GM19351 (cell line): ENCODE measurements at regions not wholly inside any gene's neighbourhood (a gene's known extent, or its start where the extent isn't known, plus 50 kb on each side); places are given as distances from the start of the nearest gene placed in this dataset.

Source experiments
- ATAC-seq: cut with Tn5 transposase; IDR thresholded peaks from one replicate; pipeline ENCODE4 v1.9.1; 2021; ENCODE audit warnings: mild to moderate bottlenecking, moderate library complexity; ENCODE audit not compliant: unreplicated experiment

DNA sequence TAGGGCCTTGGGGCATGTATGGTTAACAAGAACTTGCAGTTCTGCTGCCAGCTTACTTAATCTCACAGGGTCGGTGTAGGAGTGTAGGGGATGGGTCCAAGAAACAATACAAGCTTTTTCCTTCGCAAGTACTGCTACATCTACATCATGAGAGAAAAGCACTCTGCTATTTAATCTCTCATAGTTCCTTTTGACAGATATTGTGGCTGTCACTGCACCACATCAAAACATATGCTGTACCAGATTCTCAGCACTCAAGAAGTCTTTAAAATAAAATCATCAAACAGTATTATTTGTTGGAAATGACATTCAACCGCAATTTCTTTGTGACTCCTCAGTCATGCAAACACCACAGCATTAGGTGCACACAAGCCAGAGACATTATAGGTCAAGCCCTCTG lies 215.5 kb upstream of the BMP4 start:
- no peak for ATAC-seq

DNA sequence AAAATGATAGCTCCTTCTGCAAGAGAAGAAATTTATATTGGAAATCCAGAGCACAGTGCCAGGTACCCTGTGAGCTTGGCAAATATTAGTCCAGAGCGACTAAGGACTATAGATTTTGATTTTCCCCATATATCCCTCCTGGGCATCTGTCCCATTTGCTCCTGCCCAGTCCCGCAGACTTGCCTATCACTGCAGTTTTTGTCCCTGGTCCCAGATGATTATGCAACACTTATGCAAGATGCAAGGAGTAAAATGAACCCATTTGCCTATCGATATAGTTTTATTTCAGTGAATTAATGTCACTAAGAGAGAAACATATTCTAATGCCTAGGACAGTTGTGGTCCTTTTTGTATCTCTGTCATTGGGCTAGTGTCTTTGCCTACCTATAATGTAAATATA lies 215.9 kb upstream of the BMP4 start:
- no peak for ATAC-seq

DNA sequence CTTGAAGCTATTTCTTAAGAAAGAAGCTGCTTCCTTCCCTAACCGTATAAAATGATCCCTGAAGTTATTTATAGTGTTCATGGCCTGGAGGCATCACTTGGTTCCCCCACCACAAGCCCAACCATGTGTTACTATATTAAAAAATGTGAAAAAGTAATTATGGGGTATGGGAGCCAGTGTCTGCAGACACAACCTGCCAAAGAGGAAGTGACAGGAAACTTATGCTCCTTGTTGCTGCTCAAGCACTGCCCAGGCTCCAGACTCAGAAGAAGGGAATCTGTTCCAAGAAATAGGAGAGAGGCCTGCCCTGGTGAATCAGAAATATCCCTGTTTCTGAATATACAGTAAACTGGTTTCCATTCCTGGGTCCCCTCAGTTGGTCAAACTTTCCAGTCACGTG lies 217.2 kb upstream of the BMP4 start:
- no peak for ATAC-seq

DNA sequence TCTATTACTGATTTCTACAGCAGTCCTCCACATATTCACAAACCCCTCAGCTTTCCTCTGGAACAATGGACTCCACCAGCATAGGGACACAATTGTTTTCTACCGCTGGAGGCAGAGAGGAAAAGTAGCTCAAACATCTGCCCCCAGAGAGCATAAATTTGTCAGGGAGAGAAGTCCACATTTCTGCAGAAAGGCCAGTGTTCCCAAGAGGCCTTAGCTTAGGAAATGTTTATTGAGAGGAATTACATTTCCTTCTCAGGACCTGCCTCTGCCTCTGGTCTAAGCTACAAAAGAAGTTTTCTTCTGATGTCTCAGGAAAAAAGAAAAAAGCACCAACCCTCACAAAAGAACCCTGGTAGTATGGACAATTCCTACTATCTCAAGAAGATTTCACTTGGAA lies 217.8 kb upstream of the BMP4 start:
- no peak for ATAC-seq

DNA sequence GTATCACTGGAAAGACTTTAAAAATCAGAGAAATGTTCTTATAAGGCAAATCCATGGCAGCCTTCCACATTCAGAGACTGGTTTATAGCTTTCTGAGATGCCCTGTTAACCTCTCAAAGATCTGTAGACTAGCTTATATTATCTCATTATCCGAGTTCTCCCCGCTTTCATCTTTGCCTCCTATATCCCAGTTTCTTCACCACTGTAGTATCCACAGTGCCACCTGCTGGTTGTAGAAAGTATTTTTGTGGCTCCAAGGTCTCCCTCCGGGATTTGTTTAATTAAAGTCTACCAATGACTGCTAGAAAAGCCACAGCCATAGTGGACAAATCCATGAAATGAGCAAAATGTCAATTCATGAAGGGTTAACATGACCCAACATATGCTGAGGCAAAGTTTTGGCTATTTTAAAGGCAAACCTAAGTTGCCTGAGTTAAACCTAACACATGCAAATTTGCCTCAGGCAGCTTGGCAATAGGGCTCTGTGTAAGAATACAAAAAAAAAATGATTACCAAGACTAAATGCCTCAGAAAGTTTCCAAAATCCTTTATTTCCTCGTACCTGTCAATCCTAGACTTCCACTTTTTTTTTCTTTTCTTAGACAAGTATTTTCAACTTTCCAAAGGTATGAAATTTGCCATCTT lies 218.8 kb upstream of the BMP4 start:
- no peak for ATAC-seq

DNA sequence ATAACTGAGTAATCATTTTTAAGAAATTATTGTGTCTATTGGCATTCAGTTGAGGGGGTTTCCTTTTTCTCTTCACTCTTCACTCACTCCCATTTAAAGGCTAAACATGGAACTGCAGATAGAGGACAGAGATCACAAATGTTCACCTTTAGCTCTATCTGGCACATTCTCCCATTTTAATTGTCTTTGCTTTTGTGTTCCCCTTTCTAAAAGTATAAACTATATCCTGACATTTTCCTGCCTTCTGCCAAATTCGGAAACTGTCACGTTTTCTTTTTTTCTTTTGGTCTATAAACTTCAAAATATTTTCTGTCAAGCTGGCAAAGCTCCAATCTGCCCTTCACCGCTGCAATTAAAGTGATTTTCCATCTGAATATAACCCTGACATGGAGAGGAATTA lies 219.8 kb upstream of the CDKN3 start:
- ATAC-seq, result no peak

DNA sequence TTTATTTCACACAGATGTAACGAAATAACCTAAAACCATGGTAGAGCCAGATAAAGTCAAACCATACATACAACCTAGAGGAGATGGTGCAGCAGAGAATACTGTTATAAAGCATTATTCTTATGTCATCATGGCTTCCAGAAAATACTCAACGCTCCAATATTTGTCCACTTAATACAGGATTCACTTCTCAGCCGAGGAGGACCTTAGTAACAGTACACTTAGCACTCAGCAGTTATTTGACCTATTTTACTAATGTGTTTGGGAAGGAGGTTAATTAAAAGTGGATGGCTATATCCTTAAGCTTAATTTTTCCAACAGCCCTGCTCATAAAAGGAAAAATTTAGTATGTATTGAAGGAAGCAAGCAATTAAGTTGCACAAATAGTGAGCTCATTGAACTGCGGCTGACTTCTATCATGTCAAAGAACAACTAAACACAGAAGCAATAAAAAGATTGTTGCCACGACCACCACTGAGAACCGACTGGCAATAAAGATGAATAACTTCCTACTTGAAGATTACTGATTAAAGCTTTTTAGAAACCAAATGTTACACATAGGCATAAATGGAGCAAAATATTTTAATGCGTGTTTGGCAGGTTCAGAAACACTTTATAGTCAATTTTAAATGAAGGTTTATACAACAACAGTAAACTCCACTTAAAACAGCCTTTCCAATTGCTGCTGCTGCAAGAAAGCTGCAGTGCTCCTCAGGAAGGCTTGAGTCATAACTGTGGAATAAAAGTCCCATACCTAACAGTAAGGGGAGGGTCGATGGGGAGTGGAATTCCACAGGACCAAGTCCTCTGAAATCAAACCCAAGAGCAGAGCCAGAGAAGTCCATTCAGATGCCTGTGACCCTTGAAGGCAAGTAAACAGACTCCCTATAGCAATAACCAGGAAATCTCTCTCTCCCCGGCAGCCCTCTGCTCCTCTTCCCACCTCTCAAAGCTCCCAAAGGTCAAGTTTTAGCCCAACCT lies 218.9 kb upstream of the CDKN3 start:
- ATAC-seq, result no peak

DNA sequence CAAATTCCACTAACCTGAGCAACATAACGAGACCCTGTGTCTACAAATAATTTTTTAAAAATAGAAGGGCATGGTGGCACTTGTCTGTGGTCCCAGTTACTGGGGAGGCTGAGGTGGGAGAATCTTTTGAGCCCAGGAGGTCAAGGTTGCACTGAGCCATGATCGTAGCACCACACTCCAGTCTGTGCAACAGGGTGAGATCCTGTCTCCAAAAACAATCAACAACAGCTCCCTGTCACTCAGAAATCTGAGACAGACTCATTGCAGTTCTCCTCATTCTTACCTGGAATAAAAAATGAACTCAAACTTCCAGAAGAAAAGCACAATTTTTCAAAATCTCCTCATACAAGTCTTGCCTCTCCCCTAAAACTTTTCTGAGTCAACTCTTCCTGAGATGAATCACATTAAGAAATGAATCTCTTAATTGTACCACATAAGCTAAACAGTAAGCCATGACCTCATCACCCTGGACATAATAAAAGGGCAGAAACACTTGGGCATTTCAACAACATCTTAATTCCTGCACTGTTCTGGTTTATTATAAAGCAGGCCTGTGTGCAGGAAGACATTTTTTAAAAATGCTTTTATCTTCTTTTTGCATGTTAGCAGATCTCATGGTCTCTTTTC lies 214.3 kb upstream of the CDKN3 start:
- no peak for ATAC-seq

DNA sequence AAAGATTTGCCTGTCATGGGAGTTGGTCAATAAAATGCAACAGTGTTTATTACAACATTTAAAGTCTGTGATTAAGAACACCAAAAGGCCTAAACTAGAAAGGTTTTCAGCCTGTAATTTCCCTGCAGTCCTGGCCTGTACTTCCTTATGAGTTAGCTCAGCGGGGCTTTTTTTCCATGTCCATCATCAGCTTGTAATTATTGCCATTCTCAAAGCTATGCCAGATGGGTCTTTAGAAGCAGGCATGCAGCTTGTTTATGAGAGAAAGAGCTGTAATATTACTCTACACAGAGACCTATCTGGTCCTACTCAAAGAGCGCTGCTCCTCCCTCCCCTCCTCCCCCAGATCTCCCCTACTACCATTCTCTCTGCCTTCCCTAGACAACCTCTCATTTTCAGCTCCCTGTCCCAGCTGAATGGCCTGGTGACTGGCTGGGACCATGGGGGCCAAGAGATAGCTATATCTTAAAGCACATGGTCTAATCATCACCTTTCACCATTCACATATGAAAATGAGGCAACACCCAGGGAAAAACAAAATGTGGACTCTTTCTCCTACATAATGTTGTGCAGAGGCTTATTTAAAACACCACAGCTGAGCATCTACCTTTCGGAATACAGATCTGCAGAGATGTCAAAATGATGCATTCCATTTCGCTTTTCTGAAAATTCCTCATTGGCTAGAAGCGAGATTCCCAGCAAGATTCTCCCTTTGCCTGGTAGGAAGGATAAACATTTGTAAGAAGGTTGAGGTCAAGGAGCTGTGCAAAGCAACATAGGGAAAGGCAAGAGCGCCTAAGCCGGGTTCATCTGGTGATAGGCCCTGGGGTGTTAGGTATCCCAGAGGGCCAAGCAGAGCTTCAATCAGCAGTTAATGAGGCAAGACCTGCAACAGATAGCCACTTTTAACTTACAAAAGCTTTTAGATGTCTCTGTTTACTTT lies 209.7 kb upstream of the CDKN3 start:
- ATAC-seq, result no peak

DNA sequence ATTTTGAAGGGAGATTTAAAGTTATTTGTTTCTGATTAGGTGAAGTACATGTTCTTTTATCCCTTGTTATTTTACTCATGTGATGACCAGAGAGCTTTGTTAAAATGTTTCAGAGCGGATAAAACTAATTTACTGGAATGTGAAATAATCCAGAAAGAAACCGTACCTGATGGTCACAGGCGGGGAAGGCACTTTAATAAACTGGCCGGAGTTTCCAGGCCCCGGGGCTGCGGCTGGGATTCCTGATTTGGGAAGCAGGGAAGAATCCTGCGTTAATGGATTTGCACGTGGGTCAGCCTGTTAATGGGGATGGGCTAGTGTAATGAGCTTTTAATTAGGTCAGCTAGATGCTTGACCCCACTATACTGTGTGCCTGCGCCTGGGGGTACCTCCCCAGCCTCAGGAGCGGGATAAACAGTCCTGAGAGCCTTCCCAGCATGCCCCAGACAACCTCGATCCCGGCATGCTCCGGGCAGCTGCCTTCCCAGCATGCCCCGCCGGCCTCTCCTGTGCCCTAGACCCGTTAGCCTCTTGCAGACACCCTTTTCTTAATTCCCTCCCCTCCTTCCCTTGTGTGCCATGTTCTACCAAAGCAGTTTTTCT lies 208.6 kb upstream of the CDKN3 start:
- ATAC-seq, result no peak

DNA sequence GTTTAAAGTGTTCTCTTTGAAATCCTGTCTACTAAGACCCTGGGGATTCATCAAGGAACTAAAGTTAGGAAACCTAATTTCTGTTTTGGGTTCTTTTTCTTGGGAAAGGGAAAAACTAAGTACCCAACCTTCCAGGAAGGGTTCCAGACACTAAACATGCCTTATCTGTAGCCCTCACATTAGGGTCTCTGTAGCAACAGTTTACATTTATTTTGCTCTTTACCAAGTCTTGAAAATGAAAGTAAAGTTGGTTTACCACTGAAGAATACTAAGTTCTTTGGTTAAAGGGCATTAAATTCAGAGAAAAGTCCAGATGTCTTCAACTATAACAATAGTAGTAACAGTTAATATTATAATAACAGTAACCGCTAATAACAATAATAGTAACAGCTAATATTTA lies 207.5 kb upstream of the CDKN3 start:
- ATAC-seq, result no peak

DNA sequence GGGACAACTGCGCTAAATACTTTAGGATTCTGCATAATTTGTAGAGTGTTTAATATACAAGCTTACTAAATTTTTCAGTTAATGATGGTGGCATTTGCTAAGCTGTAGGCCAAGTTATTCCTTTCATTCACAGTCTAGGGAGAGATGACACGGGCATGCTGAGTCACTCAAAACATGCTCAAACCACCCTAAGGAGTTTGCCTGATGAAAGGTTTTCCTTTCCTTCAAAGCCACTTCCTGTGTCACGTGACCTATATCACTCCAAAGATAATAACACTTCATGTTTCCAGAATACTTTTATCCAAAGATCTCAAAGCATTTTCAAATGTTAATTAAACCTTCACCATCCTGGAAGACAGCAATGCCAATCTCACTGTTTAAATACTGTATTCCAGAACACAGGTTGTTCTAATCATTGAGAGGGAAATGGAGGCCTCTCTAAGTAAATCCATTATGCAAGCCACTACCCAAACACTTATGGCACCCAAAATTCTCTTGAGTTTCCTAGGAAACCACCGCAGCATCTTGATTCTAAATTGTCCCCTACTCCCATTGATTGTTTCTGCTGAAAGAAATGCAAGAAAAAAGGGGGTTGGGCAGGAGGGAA lies 207.0 kb upstream of the CDKN3 start:
- no peak for ATAC-seq

DNA sequence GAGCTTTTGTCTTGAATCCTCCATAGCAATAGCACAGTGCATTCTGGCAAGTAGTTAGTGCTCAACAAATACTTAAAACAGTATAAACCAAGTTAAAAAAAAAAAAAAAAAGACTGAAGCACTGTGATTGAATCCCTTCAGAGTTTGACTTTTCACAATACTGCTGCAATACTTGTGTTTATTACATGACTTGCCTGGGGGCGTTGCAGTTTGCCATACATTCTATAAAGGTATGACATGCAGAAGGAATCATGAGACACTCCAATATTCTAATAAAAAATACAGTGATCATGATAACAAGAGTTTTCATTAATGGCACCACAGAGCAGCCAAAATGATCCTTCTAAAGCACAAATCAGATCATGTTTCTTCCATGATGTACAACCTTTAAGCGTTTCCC lies 205.0 kb upstream of the CDKN3 start:
- no peak for ATAC-seq

DNA sequence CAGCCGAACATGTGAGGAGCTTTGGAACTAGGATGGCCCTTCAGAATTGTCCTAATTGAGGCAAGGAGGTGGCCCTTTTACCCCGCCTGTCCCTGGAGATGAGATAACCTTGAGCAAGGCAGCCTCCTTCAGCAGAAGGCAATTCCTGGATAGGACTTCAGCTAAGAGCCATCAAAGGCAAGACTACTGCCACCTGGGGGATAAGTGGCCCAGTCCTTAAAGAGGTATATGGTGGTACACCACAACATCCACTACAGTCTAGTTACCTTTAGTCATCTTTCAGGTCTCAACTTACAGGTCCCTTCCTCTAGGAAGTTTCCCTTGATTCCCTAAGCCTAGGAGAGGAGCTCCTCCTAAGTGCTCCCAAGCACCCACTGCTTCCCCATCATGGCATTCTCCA lies 204.2 kb upstream of the CDKN3 start:
- no peak for ATAC-seq

DNA sequence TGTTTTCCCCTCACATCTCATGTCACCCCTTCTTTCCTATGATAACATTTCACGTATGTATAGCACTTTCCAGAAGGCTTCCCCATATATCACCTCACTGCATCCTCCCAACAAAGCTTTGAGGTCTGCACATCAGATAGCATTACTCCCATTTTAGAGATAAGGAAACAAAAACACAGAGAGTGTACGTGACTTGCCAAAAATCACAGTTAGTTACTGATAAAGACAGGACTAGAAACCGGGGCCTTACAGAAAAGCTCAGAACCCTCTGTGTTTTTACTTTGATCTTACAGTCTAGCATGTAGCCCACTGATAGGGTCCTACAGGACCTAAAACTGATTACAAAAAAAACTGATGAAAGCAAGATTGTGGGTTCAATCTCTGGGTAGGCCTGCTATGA lies 202.9 kb upstream of the CDKN3 start:
- no peak for ATAC-seq

DNA sequence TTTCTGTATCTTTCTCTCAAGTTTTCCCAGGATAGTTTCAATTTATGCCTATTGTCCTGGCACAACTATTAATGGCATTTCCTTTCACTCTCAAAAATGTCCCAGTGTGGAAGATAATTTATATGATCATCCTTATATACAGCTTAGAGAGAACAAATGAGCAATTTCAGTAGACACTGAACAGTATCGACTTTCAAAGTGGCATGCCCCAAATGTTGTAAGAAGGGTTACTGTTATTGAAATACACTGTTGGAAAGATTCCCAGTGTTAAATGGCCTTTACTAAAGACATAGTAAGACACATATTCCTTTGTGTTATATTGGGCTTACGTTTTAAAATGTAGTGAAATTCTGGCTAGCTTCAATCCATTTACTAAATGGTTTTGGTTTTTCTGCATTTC lies 202.3 kb upstream of the CDKN3 start:
- ATAC-seq, result no peak

DNA sequence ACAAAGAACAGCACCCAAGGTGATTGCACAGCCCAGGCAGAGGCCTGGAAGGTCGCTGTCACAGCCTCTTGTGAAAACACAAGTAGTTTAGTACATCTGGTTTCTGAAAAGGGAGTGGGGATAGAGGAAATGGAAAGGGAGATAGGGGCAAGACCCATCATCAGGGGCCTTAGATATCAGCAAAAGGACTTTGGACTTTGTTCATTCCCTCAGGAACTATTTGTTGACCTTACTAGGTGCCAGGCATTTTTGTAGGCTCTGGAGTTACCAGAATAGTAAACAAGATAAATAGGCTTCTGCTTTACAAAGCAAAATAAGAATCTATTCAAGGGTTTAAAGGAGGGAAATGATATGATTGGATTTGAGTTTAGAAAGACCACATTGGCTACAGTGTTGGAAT lies 199.4 kb upstream of the CDKN3 start:
- no peak for ATAC-seq

DNA sequence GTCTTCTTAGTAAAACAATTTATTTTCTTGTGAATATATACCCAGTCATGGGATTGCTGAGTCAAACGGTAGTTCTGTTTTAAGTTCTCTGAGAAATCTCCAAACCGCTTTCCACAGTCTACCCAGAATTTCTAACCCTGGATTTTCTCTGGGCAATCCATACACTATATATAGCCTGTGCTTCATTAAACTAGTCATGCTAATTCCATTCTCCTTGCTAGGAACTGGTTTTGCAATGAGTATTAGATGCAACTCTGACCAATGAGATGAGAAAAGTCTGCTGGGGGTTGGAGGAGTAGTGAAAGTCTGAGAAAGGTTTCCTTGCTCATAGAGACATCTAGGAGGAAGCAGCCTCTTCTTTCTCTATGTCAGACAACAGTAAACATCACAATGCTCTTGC lies 196.1 kb upstream of the CDKN3 start:
- no peak for ATAC-seq

DNA sequence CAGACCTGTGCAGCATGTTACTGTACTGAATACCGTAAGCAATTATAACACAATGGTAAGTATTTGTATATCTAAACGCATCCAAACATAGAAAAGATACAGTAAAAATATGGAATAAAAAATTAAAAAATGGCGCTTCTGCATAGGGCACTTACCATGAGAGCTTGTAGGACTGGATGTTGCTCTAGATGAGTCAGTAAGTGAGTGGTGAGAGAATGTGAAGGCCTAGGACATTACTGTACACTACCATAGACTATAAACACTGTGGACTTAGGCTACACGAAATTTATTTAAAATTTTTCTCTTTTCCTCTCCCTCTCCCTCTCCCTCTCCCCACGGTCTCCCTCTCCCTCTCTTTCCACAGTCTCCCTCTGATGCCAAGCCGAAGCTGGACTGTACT lies 194.5 kb upstream of the CDKN3 start:
- no peak for ATAC-seq

DNA sequence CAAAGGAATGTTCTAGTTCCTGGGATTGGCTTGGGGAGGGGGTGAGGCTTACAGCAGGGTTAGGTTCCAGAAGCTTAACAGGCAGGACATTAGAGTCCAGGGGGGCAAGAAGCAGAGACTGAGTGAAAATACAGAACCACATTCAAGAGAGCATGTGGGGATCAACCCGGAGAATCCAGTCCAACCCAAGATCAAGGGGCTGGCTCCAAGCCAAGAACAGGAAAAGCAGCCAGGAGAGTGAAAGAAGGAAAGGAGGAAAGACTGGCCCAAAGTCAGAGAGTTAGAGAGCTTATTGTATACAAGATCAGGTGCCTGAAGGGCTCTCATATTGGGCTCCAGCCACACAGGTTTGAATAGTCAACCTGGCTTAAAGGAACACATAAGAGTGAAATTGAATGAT lies 190.3 kb upstream of the CDKN3 start:
- no peak for ATAC-seq
